ENCODE measurements at regions not wholly inside any gene's neighbourhood (a gene's known extent, or its start where the extent isn't known, plus 50 kb on each side); places are given as distances from the start of the nearest gene placed in this dataset.

GRCh38 chr6:167485186-167485978 is 160.5 kb downstream of the TTLL2 start:
- no peak overlapping the region for H3K4me3 Mint-ChIP-seq
- peaks cover 13% of the 10 kb centered on the region for H3K4me1 Mint-ChIP-seq
- H3K9me3 Mint-ChIP-seq: no peaks in the 10 kb centered on the region
- peaks cover 14% of the 10 kb centered on the region for H3K27me3 Mint-ChIP-seq (ENCODE audit: low read depth)
- no peak overlapping the region for H3K27ac Mint-ChIP-seq (ENCODE audit: unreplicated experiment)
- no peak for DNase-seq (ENCODE audit: low read depth, low spot score)
- H3K36me3 Mint-ChIP-seq (ENCODE audit: low read depth): no peaks in the 10 kb centered on the region
- TF ChIP-seq, protein P1, sequence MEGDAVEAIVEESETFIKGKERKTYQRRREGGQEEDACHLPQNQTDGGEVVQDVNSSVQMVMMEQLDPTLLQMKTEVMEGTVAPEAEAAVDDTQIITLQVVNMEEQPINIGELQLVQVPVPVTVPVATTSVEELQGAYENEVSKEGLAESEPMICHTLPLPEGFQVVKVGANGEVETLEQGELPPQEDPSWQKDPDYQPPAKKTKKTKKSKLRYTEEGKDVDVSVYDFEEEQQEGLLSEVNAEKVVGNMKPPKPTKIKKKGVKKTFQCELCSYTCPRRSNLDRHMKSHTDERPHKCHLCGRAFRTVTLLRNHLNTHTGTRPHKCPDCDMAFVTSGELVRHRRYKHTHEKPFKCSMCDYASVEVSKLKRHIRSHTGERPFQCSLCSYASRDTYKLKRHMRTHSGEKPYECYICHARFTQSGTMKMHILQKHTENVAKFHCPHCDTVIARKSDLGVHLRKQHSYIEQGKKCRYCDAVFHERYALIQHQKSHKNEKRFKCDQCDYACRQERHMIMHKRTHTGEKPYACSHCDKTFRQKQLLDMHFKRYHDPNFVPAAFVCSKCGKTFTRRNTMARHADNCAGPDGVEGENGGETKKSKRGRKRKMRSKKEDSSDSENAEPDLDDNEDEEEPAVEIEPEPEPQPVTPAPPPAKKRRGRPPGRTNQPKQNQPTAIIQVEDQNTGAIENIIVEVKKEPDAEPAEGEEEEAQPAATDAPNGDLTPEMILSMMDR (conservative IDR thresholded peaks at IDR 0.05): peak; percentile 51

- H3K4me1 Mint-ChIP-seq: peaks cover 13% of the 10 kb centered on the region
- H3K9me3 Mint-ChIP-seq: no peaks in the 10 kb centered on the region
- TF ChIP-seq, protein P1 (conservative IDR thresholded peaks at IDR 0.05): no peak
- peaks cover 12% of the 10 kb centered on the region for H3K27me3 Mint-ChIP-seq (ENCODE audit: low read depth)
- DNase-seq (ENCODE audit: low read depth, low spot score): no peak
- no peaks in the 10 kb centered on the region for H3K36me3 Mint-ChIP-seq (ENCODE audit: low read depth)
- no peak overlapping the region for H3K4me3 Mint-ChIP-seq
- peak overlapping the region; percentile 63 for H3K27ac Mint-ChIP-seq (ENCODE audit: unreplicated experiment)
Observed at GRCh38 chr6:167487749-167488664, 163.1 kb downstream of the TTLL2 start.

GRCh38 chr6:167491438-167492099 is 166.7 kb downstream of the TTLL2 start:
- TF ChIP-seq, protein P1 (conservative IDR thresholded peaks at IDR 0.05): no peak
- Mint-ChIP-seq H3K27ac (ENCODE audit: unreplicated experiment) (no peak overlapping the region), H3K36me3 (ENCODE audit: low read depth) (no peaks in the 10 kb centered on the region), H3K27me3 (ENCODE audit: low read depth) (peaks cover 16% of the 10 kb centered on the region), H3K4me3 (no peak overlapping the region), H3K4me1 (peaks cover 48% of the 10 kb centered on the region), H3K9me3 (no peaks in the 10 kb centered on the region)
- no peak for DNase-seq (ENCODE audit: low read depth, low spot score)

DNA sequence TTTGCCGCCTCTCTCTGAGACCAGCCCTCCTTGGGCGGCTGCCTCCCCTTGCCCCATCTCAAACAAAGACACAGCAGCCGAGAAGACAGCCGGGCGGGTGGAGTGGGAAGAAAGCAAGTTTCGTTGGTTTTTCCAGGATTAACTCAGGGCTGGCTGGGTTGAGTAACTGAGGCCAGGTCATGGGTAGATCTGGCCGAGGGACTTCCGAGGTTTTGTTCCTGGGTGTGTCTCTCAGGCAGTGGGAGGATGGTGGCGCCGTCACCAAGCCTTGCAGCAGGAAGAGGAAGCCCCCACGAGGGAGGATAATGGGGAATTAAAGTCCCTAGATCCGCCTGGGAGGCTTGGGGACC is 167.2 kb downstream of the TTLL2 start:
- H3K4me3 Mint-ChIP-seq: no peak overlapping the region
- TF ChIP-seq, protein P1 (conservative IDR thresholded peaks at IDR 0.05): no peak
- no peaks in the 10 kb centered on the region for H3K36me3 Mint-ChIP-seq (ENCODE audit: low read depth)
- H3K27ac Mint-ChIP-seq (ENCODE audit: unreplicated experiment): no peak overlapping the region
- H3K9me3 Mint-ChIP-seq: no peaks in the 10 kb centered on the region
- no peak for DNase-seq (ENCODE audit: low read depth, low spot score)
- H3K27me3 Mint-ChIP-seq (ENCODE audit: low read depth): peaks cover 13% of the 10 kb centered on the region
- H3K4me1 Mint-ChIP-seq: peaks cover 49% of the 10 kb centered on the region

DNA sequence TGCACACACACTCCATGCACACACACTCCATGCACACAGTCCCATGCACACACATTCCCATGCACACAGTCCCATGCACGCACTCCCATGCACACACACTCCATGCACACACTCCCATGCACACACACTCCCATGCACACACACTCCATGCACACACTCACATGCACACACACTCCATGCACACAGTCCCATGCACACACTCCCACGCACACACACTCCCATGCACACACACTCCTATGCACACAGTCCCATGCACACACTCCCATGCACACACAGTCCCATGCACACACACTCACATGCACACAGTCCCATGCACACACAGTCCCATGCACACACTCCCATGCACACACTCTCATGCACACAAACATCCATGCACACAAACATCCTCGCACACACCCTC is 168.4 kb downstream of the TTLL2 start:
- Mint-ChIP-seq H3K36me3 (ENCODE audit: low read depth) (no peaks in the 10 kb centered on the region), H3K4me1 (peaks cover 40% of the 10 kb centered on the region), H3K9me3 (no peaks in the 10 kb centered on the region), H3K4me3 (no peak overlapping the region), H3K27ac (ENCODE audit: unreplicated experiment) (no peak overlapping the region), H3K27me3 (ENCODE audit: low read depth) (peaks cover 7% of the 10 kb centered on the region)
- TF ChIP-seq, protein P1 (conservative IDR thresholded peaks at IDR 0.05): no peak
- no peak for DNase-seq (ENCODE audit: low read depth, low spot score)

Measured in neural crest cell (in vitro differentiated cells).